SJCRH30 (cell line): ENCODE measurements at regions not wholly inside any gene's neighbourhood (a gene's known extent, or its start where the extent isn't known, plus 50 kb on each side); places are given as distances from the start of the nearest gene placed in this dataset.

Experiments
- DNase-seq, 2 experiments: peaks; one replicate each; pipeline ENCODE4 v3.0.0-alpha.2; 2015 to 2020
- H3K27ac ChIP-seq: fragments of 250-450 bp; sonication (Bioruptor Pico); 2 replicates; pipeline ENCODE4 v1.5.1; 2020; ENCODE audit warnings: mild to moderate bottlenecking, moderate library complexity
- H3K27me3 ChIP-seq: fragments of 250-450 bp; sonication (Bioruptor Pico); 2 replicates; pipeline ENCODE4 v1.5.1; 2020; ENCODE audit warnings: mild to moderate bottlenecking, moderate library complexity
- H3K36me3 ChIP-seq: fragments of 250-450 bp; sonication (Bioruptor Pico); 2 replicates; pipeline ENCODE4 v1.5.1; 2020; ENCODE audit warnings: mild to moderate bottlenecking, moderate library complexity
- H3K4me1 ChIP-seq: fragments of 250-450 bp; sonication (Bioruptor Pico); 2 replicates; pipeline ENCODE4 v1.5.1; 2020; ENCODE audit warnings: mild to moderate bottlenecking, moderate library complexity
- H3K4me3 ChIP-seq: fragments of 250-450 bp; sonication (Bioruptor Pico); 2 replicates; pipeline ENCODE4 v1.5.1; 2020; ENCODE audit warnings: mild to moderate bottlenecking, moderate library complexity
- H3K9me3 ChIP-seq: fragments of 250-450 bp; sonication (Bioruptor Pico); replicated peaks from 2 replicates; pipeline ENCODE4 v1.5.1; 2020; ENCODE audit warnings: mild to moderate bottlenecking, moderate library complexity

DNA sequence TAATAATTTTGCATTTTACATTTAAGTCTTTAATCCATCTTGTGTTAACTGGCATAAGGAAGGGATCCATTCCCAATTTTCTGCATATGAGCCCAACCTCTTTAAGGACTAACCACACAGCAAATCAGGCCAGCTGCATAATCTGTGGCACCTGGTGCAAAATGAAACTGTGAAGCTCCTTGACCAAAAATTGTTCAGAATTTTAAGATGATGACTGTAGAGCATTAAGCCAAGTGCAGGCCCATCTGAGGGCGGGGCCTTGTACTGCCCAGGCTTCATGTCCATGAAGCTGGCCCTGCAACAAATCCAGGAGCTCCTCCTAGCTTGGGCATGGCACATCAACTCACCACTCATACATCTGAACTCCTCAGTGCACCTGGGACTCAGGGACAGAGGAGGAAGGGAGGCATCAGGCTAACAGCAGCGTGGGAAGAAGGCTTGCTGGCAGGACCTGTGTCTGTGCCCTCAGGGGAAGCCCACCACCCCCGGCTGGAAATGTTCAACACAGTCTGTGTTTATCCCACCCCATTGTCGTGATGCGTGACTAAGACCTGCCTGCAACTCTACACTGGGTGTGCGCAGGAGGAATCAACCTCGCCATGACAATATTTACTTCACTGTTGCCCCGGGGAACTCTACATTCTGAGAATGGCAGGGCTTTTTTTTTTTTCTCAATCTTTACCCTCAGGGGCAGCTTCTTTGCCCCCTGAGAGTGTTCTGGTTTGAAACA is 128.9 kb upstream of the SIX2 start:
- Histone ChIP-seq H3K27me3 (no peaks in the 10 kb centered on the region), H3K4me3 (no peak overlapping the region), H3K36me3 (no peaks in the 10 kb centered on the region), H3K9me3 (no peaks in the 10 kb centered on the region), H3K27ac (no peak overlapping the region), H3K4me1 (peaks cover 6% of the 10 kb centered on the region; the same call in 1 of the 2 replicates)
- no peak for DNase-seq

GRCh38 chr2:45134726-45135125 is 125.5 kb upstream of the SIX2 start:
- Histone ChIP-seq H3K27me3 (no peaks in the 10 kb centered on the region), H3K4me1 (peaks cover 9% of the 10 kb centered on the region), H3K4me3 (no peak overlapping the region), H3K27ac (no peak overlapping the region), H3K36me3 (no peaks in the 10 kb centered on the region), H3K9me3 (peaks cover 5% of the 10 kb centered on the region; the same call in 1 of the 2 replicates)
- DNase-seq = no peak

GRCh38 chr2:45134014-45134413 is 124.8 kb upstream of the SIX2 start:
- no peak overlapping the region for H3K4me3 ChIP-seq
- DNase-seq = peak; percentile 24 to 55
- no peaks in the 10 kb centered on the region for H3K36me3 ChIP-seq
- H3K4me1 ChIP-seq = peaks cover 11% of the 10 kb centered on the region
- H3K9me3 ChIP-seq = peaks cover 5% of the 10 kb centered on the region; the same call in 1 of the 2 replicates
- H3K27me3 ChIP-seq = no peaks in the 10 kb centered on the region
- H3K27ac ChIP-seq = no peak overlapping the region

GRCh38 chr2:45132551-45132950 is 123.3 kb upstream of the SIX2 start:
- Histone ChIP-seq H3K36me3 (no peaks in the 10 kb centered on the region), H3K27me3 (no peaks in the 10 kb centered on the region), H3K9me3 (peaks cover 5% of the 10 kb centered on the region; the same call in 1 of the 2 replicates), H3K4me3 (no peak overlapping the region), H3K27ac (no peak overlapping the region), H3K4me1 (peaks cover 19% of the 10 kb centered on the region)
- no peak for DNase-seq

DNA sequence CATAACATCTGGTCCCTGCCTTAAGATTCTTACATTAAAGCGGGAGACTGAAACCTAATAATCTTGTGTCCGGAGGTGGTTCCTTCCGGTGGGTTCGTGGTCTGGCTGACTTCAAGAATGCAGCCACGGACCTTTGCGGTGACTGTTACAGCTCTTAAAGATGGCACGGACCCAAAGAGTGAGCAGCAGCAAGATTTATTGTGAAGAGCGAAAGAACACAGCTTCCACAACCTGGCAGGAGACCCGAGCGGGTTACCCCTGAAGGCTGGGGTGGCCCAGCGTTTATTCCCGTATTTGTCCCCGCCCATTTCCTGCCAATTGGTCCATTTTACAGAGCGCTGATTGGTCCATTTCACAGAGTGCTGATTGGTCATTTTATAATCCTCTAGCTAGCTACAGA is 122.3 kb upstream of the SIX2 start:
- peak overlapping the region; percentile 32 for H3K4me3 ChIP-seq
- H3K9me3 ChIP-seq = peaks cover 5% of the 10 kb centered on the region; the same call in 1 of the 2 replicates
- no peaks in the 10 kb centered on the region for H3K27me3 ChIP-seq
- peaks cover 23% of the 10 kb centered on the region for H3K4me1 ChIP-seq
- no peaks in the 10 kb centered on the region for H3K36me3 ChIP-seq
- DNase-seq = peak; percentile 53 to 66
- no peak overlapping the region for H3K27ac ChIP-seq

GRCh38 chr2:45130736-45131135 is 121.5 kb upstream of the SIX2 start:
- DNase-seq = no peak

GRCh38 chr2:45128580-45128997 is 119.3 kb upstream of the SIX2 start:
- H3K9me3 ChIP-seq = peaks cover 7% of the 10 kb centered on the region
- no peaks in the 10 kb centered on the region for H3K36me3 ChIP-seq
- H3K27me3 ChIP-seq = no peaks in the 10 kb centered on the region
- no peak overlapping the region for H3K4me3 ChIP-seq
- H3K4me1 ChIP-seq = peaks cover 18% of the 10 kb centered on the region
- no peak overlapping the region for H3K27ac ChIP-seq
- DNase-seq = peak; percentile 53 to 54

More at GRCh38 chr2:45130736-45131135, 121.5 kb upstream of the SIX2 start:
- peaks cover 23% of the 10 kb centered on the region for H3K4me1 ChIP-seq
- no peaks in the 10 kb centered on the region for H3K27me3 ChIP-seq
- peaks cover 5% of the 10 kb centered on the region; the same call in 1 of the 2 replicates for H3K9me3 ChIP-seq
- no peaks in the 10 kb centered on the region for H3K36me3 ChIP-seq
- no peak overlapping the region for H3K4me3 ChIP-seq
- no peak overlapping the region for H3K27ac ChIP-seq

GRCh38 chr2:45127891-45128290 is 118.6 kb upstream of the SIX2 start:
- no peak overlapping the region for H3K27ac ChIP-seq
- peaks cover 25% of the 10 kb centered on the region for H3K4me1 ChIP-seq
- no peak overlapping the region for H3K4me3 ChIP-seq

GRCh38 chr2:45127321-45127720 is 118.1 kb upstream of the SIX2 start:
- Histone ChIP-seq H3K27ac (no peak overlapping the region), H3K9me3 (peaks cover 8% of the 10 kb centered on the region), H3K27me3 (no peaks in the 10 kb centered on the region), H3K4me1 (peaks cover 30% of the 10 kb centered on the region), H3K36me3 (no peaks in the 10 kb centered on the region), H3K4me3 (no peak overlapping the region)
- DNase-seq = peak; percentile 21 to 36

More at GRCh38 chr2:45127891-45128290, 118.6 kb upstream of the SIX2 start:
- H3K36me3 ChIP-seq = no peaks in the 10 kb centered on the region
- DNase-seq = no peak
- H3K27me3 ChIP-seq = no peaks in the 10 kb centered on the region
- peaks cover 8% of the 10 kb centered on the region for H3K9me3 ChIP-seq

- Histone ChIP-seq H3K9me3 (peaks cover 3% of the 10 kb centered on the region; the same call in 1 of the 2 replicates), H3K4me1 (peaks cover 29% of the 10 kb centered on the region)
These were observed 116.0 kb upstream of the SIX2 start for GRCh38 chr2:45125232-45125631.

GRCh38 chr2:45124456-45124855 is 115.2 kb upstream of the SIX2 start:
- Histone ChIP-seq H3K27ac (no peak overlapping the region), H3K27me3 (no peaks in the 10 kb centered on the region), H3K36me3 (no peaks in the 10 kb centered on the region), H3K9me3 (peaks cover 3% of the 10 kb centered on the region; the same call in 1 of the 2 replicates), H3K4me1 (peaks cover 31% of the 10 kb centered on the region), H3K4me3 (no peak overlapping the region)
- no peak for DNase-seq

More at GRCh38 chr2:45125232-45125631, 116.0 kb upstream of the SIX2 start:
- H3K27me3 ChIP-seq = no peaks in the 10 kb centered on the region
- no peak for DNase-seq
- no peaks in the 10 kb centered on the region for H3K36me3 ChIP-seq
- no peak overlapping the region for H3K27ac ChIP-seq
- no peak overlapping the region for H3K4me3 ChIP-seq

DNA sequence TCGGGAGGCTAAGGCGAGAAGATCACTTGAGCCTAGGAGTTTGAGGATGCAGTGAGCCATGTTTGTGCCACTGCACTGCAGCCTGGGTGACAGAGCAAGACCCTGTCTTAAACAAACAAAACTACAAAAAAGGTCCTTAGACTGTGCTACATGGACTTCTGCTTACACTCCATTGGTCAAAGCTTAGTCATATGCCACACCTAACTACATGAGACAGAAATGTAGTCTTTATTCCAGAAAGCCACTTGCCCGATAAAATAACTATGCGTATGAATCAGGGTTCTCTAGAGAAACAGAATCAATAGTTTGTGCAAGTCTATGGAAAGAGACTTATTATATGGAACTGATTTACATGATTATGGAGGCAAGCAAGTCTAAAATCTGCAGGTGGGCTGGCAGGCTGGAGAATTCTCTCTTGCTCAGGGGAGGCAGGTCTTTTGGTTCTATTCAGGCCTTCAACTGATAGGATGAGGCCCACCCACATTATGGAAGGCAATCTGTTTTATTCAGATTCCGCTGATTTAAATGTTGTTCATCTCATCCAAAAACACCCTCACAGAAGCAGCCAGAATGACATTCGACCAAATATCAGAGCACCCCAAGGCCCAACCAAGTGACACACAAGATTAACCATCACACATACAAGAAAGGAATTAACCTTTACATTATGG is 114.4 kb upstream of the SIX2 start:
- Histone ChIP-seq H3K4me1 (peaks cover 32% of the 10 kb centered on the region), H3K9me3 (peaks cover 3% of the 10 kb centered on the region; the same call in 1 of the 2 replicates), H3K27me3 (no peaks in the 10 kb centered on the region), H3K27ac (no peak overlapping the region), H3K36me3 (no peaks in the 10 kb centered on the region), H3K4me3 (no peak overlapping the region)
- DNase-seq = no peak

GRCh38 chr2:45123065-45123464 is 113.8 kb upstream of the SIX2 start:
- no peak overlapping the region for H3K4me3 ChIP-seq
- peaks cover 27% of the 10 kb centered on the region for H3K4me1 ChIP-seq

DNA sequence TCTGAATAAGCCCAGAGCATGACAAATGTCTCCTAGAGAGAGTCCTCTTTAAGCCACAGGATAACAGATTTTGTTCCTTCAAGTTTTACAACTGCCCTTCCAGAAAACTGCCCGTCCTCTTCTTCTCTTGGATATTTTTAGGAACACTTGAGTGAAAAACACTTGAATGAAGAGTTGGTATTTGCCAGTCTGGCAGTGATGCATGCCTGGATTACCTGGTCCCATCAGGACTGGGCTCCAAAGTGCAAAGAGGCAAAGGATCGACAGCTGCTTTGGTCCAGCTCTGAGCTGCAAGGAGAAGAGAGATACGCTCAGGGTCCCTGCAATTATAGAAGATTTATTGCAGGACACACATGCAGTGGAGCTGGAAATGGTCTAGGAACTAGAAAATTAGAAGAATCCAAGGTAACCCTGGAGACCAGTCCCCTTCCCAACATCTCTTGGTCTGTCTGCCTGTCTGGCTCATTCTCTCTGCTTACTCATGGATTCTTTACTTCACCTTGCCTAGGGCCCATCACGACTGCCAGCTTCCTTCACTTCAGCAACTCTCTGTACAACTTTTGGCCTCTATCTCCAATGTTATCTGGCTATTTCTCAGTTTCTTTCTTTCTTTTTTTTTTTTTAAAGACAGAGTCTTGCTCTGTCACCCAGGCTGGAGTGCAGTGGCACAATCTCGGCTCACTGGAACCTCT is 112.1 kb upstream of the SIX2 start:
- DNase-seq = no peak
- Histone ChIP-seq H3K36me3 (no peaks in the 10 kb centered on the region), H3K4me1 (peaks cover 23% of the 10 kb centered on the region), H3K4me3 (no peak overlapping the region), H3K27me3 (no peaks in the 10 kb centered on the region), H3K9me3 (peaks cover 3% of the 10 kb centered on the region; the same call in 1 of the 2 replicates), H3K27ac (no peak overlapping the region)

More at GRCh38 chr2:45123065-45123464, 113.8 kb upstream of the SIX2 start:
- no peak overlapping the region; the same call in 1 of the 2 replicates for H3K27ac ChIP-seq
- peaks cover 3% of the 10 kb centered on the region; the same call in 1 of the 2 replicates for H3K9me3 ChIP-seq
- no peaks in the 10 kb centered on the region for H3K27me3 ChIP-seq
- H3K36me3 ChIP-seq = no peaks in the 10 kb centered on the region
- DNase-seq = peak; percentile 45 to 77

- Histone ChIP-seq H3K27ac (no peak overlapping the region), H3K4me1 (peaks cover 23% of the 10 kb centered on the region), H3K36me3 (no peaks in the 10 kb centered on the region), H3K27me3 (no peaks in the 10 kb centered on the region), H3K4me3 (no peak overlapping the region), H3K9me3 (peaks cover 3% of the 10 kb centered on the region; the same call in 1 of the 2 replicates)
- DNase-seq = no peak
These were observed 111.3 kb upstream of the SIX2 start for GRCh38 chr2:45120546-45120945.
